T-cell (primary cell): ENCODE measurements at regions not wholly inside any gene's neighbourhood (a gene's known extent, or its start where the extent isn't known, plus 50 kb on each side); places are given as distances from the start of the nearest gene placed in this dataset.

Experiments used
- ATAC-seq, 4 experiments: fragments of 200-7000 bp in 3 of 4; fragments of 150-1000 bp in 1 of 4; cut with Tn5 transposase; replicated peaks in 1 of 4; 1 replicate in 3 of 4; 2 replicates in 1 of 4; pipeline ENCODE4 v1.10.0; 2021; ENCODE audit warnings: moderate library complexity in 3 of 4, mild to moderate bottlenecking in 2 of 4, moderate number of reproducible peaks in 1 of 4
- CTCF ChIA-PET, 2 donors: fragments of 300-600 bp; sonication (Branson Sonifier 250); formaldehyde crosslinking; loops; one replicate each; lab custom pipeline; 2022; ENCODE audit warnings: antibody characterized with exemption in 2 of 2; lab: Charles Lee
- POLR2A ChIA-PET, 2 donors: fragments of 300-600 bp; sonication (Branson Sonifier 250); formaldehyde crosslinking; loops; one replicate each; lab custom pipeline; 2022; ENCODE audit warnings: antibody characterized with exemption in 2 of 2; lab: Charles Lee
- DNase-seq, 35 experiments: peaks; one replicate each; pipeline versions ENCODE4 v3.0.0 to v3.0.0-alpha.2; 2013 to 2023
- H3K27ac ChIP-seq: one replicate; pipeline ENCODE4 v1.5.1; 2013; ENCODE audit warnings: low read length
- H3K27me3 ChIP-seq, 2 experiments: replicated peaks in 1 of 2; 1 replicate in 1 of 2; 2 replicates in 1 of 2; pipeline versions ENCODE4 v1.6.1 to v1.7.0; 2013; ENCODE audit warnings: low read length in 1 of 2, mixed read lengths in 1 of 2; ENCODE audit not compliant: control insufficient read depth in 2 of 2, insufficient read depth in 2 of 2; ENCODE audit errors: extremely low read depth in 1 of 2
- H3K36me3 ChIP-seq, 2 donors: 1 replicate in 1 of 2; 2 replicates in 1 of 2; pipeline versions ENCODE4 v1.6.1 to v1.7.0; 2013; ENCODE audit warnings: low read length in 1 of 2; ENCODE audit not compliant: control insufficient read depth in 2 of 2, insufficient read depth in 1 of 2; ENCODE audit errors: extremely low read depth in 1 of 2
- H3K4me1 ChIP-seq, 2 experiments: 1 replicate in 1 of 2; 2 replicates in 1 of 2; pipeline versions ENCODE4 v1.6.1 to v1.7.0; 2013; ENCODE audit warnings: low read length in 2 of 2, mixed read lengths in 1 of 2; ENCODE audit not compliant: insufficient read depth in 2 of 2, control insufficient read depth in 1 of 2; ENCODE audit errors: extremely low read depth in 1 of 2
- H3K4me3 ChIP-seq, 2 donors: 1 replicate in 1 of 2; 2 replicates in 1 of 2; pipeline versions ENCODE4 v1.5.1 to v1.7.0; 2013; ENCODE audit warnings: mild to moderate bottlenecking in 2 of 2, low read length in 1 of 2, moderate library complexity in 1 of 2; ENCODE audit not compliant: control insufficient read depth in 1 of 2; ENCODE audit errors: extremely low read depth in 1 of 2
- H3K9me3 ChIP-seq: 2 replicates; pipeline ENCODE4 v1.7.0; 2013
- H3K27ac Mint-ChIP-seq, 2 donors: one replicate each; pipeline ENCODE4 v1.8.0; 2020 to 2021; ENCODE audit warnings: mild to moderate bottlenecking in 2 of 2, mixed read lengths in 2 of 2
- H3K27me3 Mint-ChIP-seq, 2 donors: one replicate each; pipeline ENCODE4 v1.8.0; 2021 to 2022; ENCODE audit warnings: mixed read lengths in 2 of 2
- H3K36me3 Mint-ChIP-seq: one replicate; pipeline ENCODE4 v1.8.0; 2021; ENCODE audit warnings: mixed read lengths
- H3K4me1 Mint-ChIP-seq, 3 donors: one replicate each; pipeline ENCODE4 v1.8.0; 2020 to 2022; ENCODE audit warnings: mixed read lengths in 3 of 3, mild to moderate bottlenecking in 1 of 3
- H3K4me3 Mint-ChIP-seq, 3 donors: one replicate each; pipeline ENCODE4 v1.8.0; 2020 to 2022; ENCODE audit warnings: mild to moderate bottlenecking in 3 of 3, mixed read lengths in 3 of 3, moderate library complexity in 3 of 3
- H3K9me3 Mint-ChIP-seq, 3 donors: one replicate each; pipeline ENCODE4 v1.8.0; 2020 to 2022; ENCODE audit warnings: mixed read lengths in 3 of 3
- WGBS: methylation state at CpG from one replicate; pipeline ENCODE4 v1.1.5; 2013; ENCODE audit warnings: missing lambda C conversion rate; ENCODE audit not compliant: insufficient coverage; 5-methylcytosine and 5-hydroxymethylcytosine counted together

DNA sequence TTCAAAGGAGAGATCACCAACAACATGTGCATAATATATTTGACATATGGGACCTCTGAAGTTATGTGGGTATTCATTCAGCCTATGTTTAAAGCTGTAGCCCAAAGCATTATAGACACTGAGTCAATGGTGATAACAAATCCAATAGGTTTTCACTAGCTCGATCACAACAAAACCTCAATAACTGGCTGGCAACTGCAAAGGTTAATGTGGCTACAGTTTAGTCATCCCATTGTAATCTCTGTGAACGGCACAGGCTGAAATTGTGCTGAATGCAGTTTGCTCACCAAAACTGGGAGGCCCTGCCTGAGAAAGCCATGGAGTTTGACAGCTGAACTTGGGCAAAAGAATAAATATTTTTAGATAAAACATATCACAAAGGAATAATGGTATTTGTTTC is 152.4 kb upstream of the ADO start:
- no peak overlapping the region for H3K27ac ChIP-seq
- no peak overlapping the region for H3K27ac Mint-ChIP-seq
- H3K27me3 ChIP-seq: peaks cover 0 to under 1% of the 10 kb centered on the region in 2 experiments
- no peak for DNase-seq
- no peak overlapping the region for H3K4me3 ChIP-seq
- WGBS: no CpG with 5 or more reads among the region's 2 CpGs
- no peaks in the 10 kb centered on the region for H3K27me3 Mint-ChIP-seq
- no peaks in the 10 kb centered on the region for H3K36me3 ChIP-seq
- no peaks in the 10 kb centered on the region for H3K9me3 Mint-ChIP-seq
- H3K4me1 ChIP-seq: peaks cover 0 to 4% of the 10 kb centered on the region in 2 experiments
- ATAC-seq: no peak
- no peaks in the 10 kb centered on the region for H3K36me3 Mint-ChIP-seq
- H3K9me3 ChIP-seq: no peaks in the 10 kb centered on the region
- H3K4me1 Mint-ChIP-seq: peaks cover 6 to 14% (median 8%) of the 10 kb centered on the region in 3 donors
- no peak overlapping the region for H3K4me3 Mint-ChIP-seq
- CTCF ChIA-PET: no interaction called here
- POLR2A ChIA-PET: no interaction called here

DNA sequence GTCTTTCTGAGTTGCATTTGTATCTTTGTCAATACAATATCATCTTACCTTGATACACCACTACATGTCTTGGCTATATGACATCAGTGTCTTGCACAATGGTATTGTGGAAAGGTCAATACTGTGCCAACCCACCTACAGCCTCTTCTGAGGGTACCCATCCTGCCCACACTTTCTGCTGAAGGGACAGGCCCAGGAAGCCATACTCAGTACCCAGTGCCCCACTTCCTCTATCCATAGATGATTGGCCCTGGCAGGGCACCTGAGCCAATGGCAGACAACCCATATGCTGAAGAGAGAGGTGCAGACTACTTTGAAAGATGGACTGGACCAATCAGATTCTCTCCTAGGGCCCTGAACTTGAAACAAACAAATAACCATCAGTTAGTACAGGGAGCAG is 152.0 kb upstream of the ADO start:
- Histone ChIP-seq H3K36me3 (no peaks in the 10 kb centered on the region), H3K9me3 (no peaks in the 10 kb centered on the region), H3K27me3 (peaks cover 0 to 5% of the 10 kb centered on the region in 2 experiments), H3K4me1 (peaks cover 0 to 2% of the 10 kb centered on the region in 2 experiments), H3K27ac (no peak overlapping the region), H3K4me3 (no peak overlapping the region)
- no peaks in the 10 kb centered on the region for H3K27me3 Mint-ChIP-seq
- no peaks in the 10 kb centered on the region for H3K36me3 Mint-ChIP-seq
- H3K27ac Mint-ChIP-seq: no peak overlapping the region
- H3K9me3 Mint-ChIP-seq: no peaks in the 10 kb centered on the region
- ChIA-PET POLR2A (no interaction called here), CTCF (no interaction called here)
- peaks cover 2 to 10% (median 6%) of the 10 kb centered on the region in 3 donors for H3K4me1 Mint-ChIP-seq
- DNase-seq (no peak), ATAC-seq (no peak)
- no peak overlapping the region for H3K4me3 Mint-ChIP-seq

GRCh38 chr10:62653254-62653653 is 151.3 kb upstream of the ADO start:
- H3K4me1 Mint-ChIP-seq: peaks cover 0 to 5% (median 0%) of the 10 kb centered on the region in 3 donors
- H3K27ac Mint-ChIP-seq: no peak overlapping the region
- ChIA-PET POLR2A (no interaction called here), CTCF (no interaction called here)
- no peak overlapping the region for H3K4me3 Mint-ChIP-seq
- DNase-seq (no peak), ATAC-seq (no peak)
- Histone ChIP-seq H3K4me3 (no peak overlapping the region), H3K27ac (no peak overlapping the region), H3K27me3 (peaks cover 0 to 11% of the 10 kb centered on the region in 2 experiments), H3K4me1 (no peaks in the 10 kb centered on the region), H3K9me3 (no peaks in the 10 kb centered on the region), H3K36me3 (no peaks in the 10 kb centered on the region)
- 81% methylated on average over 4 of the region's 6 CpGs for WGBS
- H3K36me3 Mint-ChIP-seq: no peaks in the 10 kb centered on the region
- H3K27me3 Mint-ChIP-seq: no peaks in the 10 kb centered on the region
- no peaks in the 10 kb centered on the region for H3K9me3 Mint-ChIP-seq

GRCh38 chr10:62654966-62655336 is 149.6 kb upstream of the ADO start:
- no peaks in the 10 kb centered on the region for H3K36me3 Mint-ChIP-seq
- POLR2A ChIA-PET: interaction anchor here in 1 of 2 donors (0.7 kb wide), 1 partner anchor 149 kb away, joined by 3 read pairs; no protein-coding TSS in a partner anchor
- no peaks in the 10 kb centered on the region for H3K9me3 ChIP-seq
- peaks cover 0 to under 1% (median 0%) of the 10 kb centered on the region in 3 donors for H3K9me3 Mint-ChIP-seq
- no peaks in the 10 kb centered on the region for H3K36me3 ChIP-seq
- peaks cover 0 to 15% of the 10 kb centered on the region in 2 experiments for H3K27me3 ChIP-seq
- CTCF ChIA-PET: no interaction called here
- WGBS: 93% methylated on average over 1 of the region's 1 CpG
- DNase-seq (no peak), ATAC-seq (no peak)
- no peak overlapping the region for H3K27ac ChIP-seq
- no peak overlapping the region for H3K4me3 Mint-ChIP-seq
- H3K27me3 Mint-ChIP-seq: no peaks in the 10 kb centered on the region
- no peak overlapping the region for H3K4me3 ChIP-seq
- no peaks in the 10 kb centered on the region for H3K4me1 ChIP-seq
- H3K27ac Mint-ChIP-seq: no peak overlapping the region
- H3K4me1 Mint-ChIP-seq: peaks cover 0 to 9% (median 4%) of the 10 kb centered on the region in 3 donors

DNA sequence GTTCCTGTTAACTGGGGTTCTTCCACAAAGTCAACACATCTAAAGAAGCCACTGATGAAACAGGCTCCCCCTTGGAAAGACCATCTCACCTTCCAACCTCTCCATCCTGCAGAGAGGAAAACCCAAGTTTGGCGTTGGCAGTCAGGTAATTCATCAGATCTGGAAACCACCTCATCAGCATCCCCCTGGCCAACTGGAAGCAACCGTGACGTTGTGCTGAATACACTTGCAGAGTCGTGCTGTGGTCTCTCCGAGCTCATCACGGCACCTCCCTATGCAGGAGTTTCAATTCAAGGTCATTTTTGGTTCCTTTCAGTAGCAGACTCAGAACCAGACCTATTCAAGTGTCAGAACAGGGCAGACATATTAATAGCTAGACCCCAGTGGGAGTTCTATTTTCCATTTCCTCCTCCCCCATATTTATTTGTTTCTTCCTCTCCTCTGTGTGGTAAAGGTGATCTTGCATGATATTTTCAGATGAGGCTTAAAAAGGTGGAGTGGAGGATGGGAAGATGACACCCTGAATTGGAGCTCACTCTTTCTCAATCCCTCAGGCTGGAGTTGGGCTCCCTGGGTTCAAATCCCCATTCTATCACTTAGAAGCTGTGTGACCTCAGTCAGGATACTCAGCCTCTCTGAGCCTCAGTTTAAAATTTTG is 149.1 kb upstream of the ADO start:
- no peak overlapping the region for H3K4me3 ChIP-seq
- WGBS: 66% methylated on average over 5 of the region's 6 CpGs
- Mint-ChIP-seq H3K4me3 (no peak overlapping the region), H3K9me3 (peaks cover 0 to 3% (median 0%) of the 10 kb centered on the region in 3 donors), H3K27ac (no peak overlapping the region), H3K36me3 (no peaks in the 10 kb centered on the region), H3K27me3 (no peaks in the 10 kb centered on the region), H3K4me1 (peaks cover 0 to 11% (median 4%) of the 10 kb centered on the region in 3 donors)
- no peak for DNase-seq
- H3K36me3 ChIP-seq: no peaks in the 10 kb centered on the region
- ChIA-PET POLR2A (no interaction called here), CTCF (interaction anchor here in 1 of 2 donors (1.1 kb wide), 1 partner anchor 43 kb away, joined by 3 read pairs; no protein-coding TSS in a partner anchor)
- H3K4me1 ChIP-seq: no peaks in the 10 kb centered on the region
- no peaks in the 10 kb centered on the region for H3K9me3 ChIP-seq
- H3K27ac ChIP-seq: no peak overlapping the region
- peaks cover 0 to 15% of the 10 kb centered on the region in 2 experiments for H3K27me3 ChIP-seq
- no peak for ATAC-seq

GRCh38 chr10:62657244-62657835 is 147.2 kb upstream of the ADO start:
- Histone ChIP-seq H3K9me3 (no peaks in the 10 kb centered on the region), H3K4me1 (no peaks in the 10 kb centered on the region), H3K27ac (no peak overlapping the region), H3K4me3 (no peak overlapping the region), H3K36me3 (no peaks in the 10 kb centered on the region), H3K27me3 (peaks cover 0 to 15% of the 10 kb centered on the region in 2 experiments)
- ChIA-PET POLR2A (no interaction called here), CTCF (no interaction called here)
- no peak overlapping the region for H3K27ac Mint-ChIP-seq
- H3K27me3 Mint-ChIP-seq: no peaks in the 10 kb centered on the region
- no peak for ATAC-seq
- H3K9me3 Mint-ChIP-seq: peaks cover 0 to 3% (median 0%) of the 10 kb centered on the region in 3 donors
- no peaks in the 10 kb centered on the region for H3K36me3 Mint-ChIP-seq
- no peak for DNase-seq
- H3K4me3 Mint-ChIP-seq: no peak overlapping the region
- peaks cover 0 to 11% (median 4%) of the 10 kb centered on the region in 3 donors for H3K4me1 Mint-ChIP-seq
- WGBS: 97% methylated on average over 12 of the region's 20 CpGs
